Stomach (tissue), 4 donors: ENCODE measurements at regions not wholly inside any gene's neighbourhood (a gene's known extent, or its start where the extent isn't known, plus 50 kb on each side); places are given as distances from the start of the nearest gene placed in this dataset.

Experiments
- CTCF ChIP-seq, 7 experiments: fragments of 450-650 bp in 4 of 7; fragments of 200-600 bp in 3 of 7; sonication (generic) in 3 of 7; IDR thresholded peaks; one replicate each; pipeline ENCODE4 v1.5.1; 2016 to 2019; ENCODE audit warnings: antibody characterized with exemption in 7 of 7, control low read depth in 2 of 7, mild to moderate bottlenecking in 1 of 7
- EP300 ChIP-seq: sonication (generic); formaldehyde crosslinking; IDR thresholded peaks from one replicate; pipeline ENCODE4 v1.6.1; 2017; ENCODE audit warnings: antibody characterized with exemption
- POLR2A ChIP-seq, 4 donors: fragments of 450-650 bp; IDR thresholded peaks; one replicate each; pipeline ENCODE4 v1.6.1; 2016; ENCODE audit warnings: antibody characterized with exemption in 4 of 4, control low read depth in 2 of 4, mild to moderate bottlenecking in 1 of 4, moderate library complexity in 1 of 4
- POLR2AphosphoS5 ChIP-seq, 3 donors: sonication (generic); formaldehyde crosslinking; IDR thresholded peaks; one replicate each; pipeline ENCODE4 v1.6.1; 2016; ENCODE audit warnings: antibody characterized with exemption in 3 of 3

DNA sequence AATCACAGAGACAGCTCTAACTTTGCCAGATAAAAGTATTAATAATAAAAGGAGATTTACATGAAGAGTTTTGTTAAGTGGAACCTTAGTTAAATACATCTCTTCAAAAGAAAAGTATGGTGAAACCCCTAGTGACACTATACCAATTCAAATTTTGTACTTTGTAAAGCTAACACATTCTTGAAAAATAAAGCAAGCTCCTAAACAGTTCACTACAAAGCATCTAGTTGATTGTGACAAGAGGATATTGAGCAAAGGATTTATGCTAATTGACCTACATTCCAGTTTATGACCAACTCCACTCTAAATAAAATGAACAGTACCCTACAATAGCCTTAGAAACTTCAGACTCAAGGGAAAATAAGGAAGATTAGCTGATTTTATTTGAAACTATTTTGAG lies 69.4 kb upstream of the WDR17 start:
- TF ChIP-seq CTCF (IDR thresholded peaks at IDR 0.05), result no peak
- TF ChIP-seq POLR2A (IDR thresholded peaks at IDR 0.05), result no peak
- TF ChIP-seq POLR2AphosphoS5 (IDR thresholded peaks at IDR 0.05), result no peak
- no peak for TF ChIP-seq EP300
